HG03139 (cell line): ENCODE measurements at regions not wholly inside any gene's neighbourhood (a gene's known extent, or its start where the extent isn't known, plus 50 kb on each side); places are given as distances from the start of the nearest gene placed in this dataset.
"Not testable (repeated sequence)": the region's sequence is repeated elsewhere in the genome, so short reads cannot be mapped to it uniquely, and the experiment has no call there.

ENCODE experiments used
- ATAC-seq: cut with Tn5 transposase; IDR thresholded peaks from one replicate; pipeline ENCODE4 v1.9.1; 2021; ENCODE audit not compliant: unreplicated experiment

DNA sequence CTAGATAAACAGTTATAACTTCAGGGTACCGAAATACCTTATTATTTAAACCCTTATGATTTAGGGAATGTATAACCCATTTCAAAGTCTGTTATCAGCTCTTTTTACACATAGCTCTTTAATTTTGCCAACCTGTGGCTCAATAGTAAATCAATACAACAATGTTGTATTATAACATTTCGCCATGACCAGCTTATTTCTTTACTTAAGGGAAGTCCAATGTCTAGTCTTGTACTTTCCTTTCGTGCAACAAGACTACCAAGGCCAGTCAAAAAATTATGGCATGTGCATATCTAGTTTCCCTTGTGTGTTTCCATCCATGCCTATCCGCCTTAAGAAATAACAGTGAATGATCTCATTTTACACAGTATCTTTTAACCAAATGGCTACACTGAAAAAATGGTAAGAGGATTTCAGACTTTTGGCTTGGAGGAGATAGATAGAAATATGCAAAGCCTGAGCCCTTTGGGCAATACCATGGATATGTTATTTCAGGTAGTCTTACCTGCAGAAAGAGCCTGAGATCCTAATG is 239.5 kb upstream of the RPS23 start:
- no peak for ATAC-seq

DNA sequence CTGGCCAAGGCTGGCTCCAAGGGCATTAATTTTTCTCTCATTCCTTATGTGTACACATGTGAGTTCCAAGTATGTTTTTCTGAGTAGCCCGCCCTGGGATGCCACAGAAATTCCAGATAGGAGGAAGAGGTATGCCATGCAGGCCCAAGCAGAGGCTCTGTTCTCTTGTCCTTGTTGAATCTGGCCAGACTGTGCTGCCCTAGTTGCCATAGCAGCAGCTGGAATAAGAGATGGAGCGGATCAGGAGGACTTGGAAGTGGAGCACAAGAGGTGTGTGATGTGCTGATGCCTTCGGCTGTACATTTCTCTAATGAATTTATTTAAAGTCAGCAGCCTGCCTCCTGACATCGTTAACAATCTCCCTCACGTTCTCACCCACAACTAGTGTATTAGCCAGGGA is 235.6 kb upstream of the RPS23 start:
- ATAC-seq: no peak

DNA sequence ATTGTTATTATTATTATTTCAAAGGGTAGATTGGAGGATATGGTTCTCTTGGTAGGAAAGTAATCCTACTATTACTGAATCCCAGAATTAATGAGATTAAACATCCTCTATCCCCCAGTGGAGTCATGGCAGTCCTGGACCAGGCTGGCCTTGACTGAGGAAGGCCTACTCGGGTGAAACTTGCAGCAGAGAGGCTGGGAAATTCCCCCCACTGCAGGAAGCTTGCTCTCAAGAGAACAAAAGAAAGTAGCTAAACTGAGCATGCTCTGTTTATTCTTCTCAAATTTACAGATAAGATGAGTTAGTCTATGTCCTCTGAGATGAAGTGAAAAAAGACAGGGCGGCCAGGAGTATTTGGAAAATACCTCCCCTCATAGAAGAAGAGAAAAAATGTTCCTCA is 233.9 kb upstream of the RPS23 start:
- no peak for ATAC-seq

DNA sequence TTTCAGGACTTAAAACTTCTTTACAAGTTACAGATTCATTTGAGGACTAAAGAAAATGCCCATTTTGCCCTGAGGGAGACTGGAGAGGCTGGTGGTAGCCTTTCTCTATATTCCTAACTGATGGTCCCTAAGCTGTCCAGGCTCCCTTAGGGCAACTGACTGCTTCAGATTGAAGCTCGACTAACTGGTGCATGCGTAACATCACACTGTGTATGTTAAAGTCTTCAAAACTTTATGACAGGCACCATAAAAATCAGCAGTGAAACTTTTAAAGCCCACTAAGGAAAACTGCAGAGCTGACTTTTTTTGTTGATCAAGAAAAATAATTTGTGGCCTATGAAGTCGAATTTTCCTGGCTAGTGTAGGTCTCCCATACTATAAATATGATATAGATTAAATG is 233.0 kb upstream of the RPS23 start:
- ATAC-seq: no peak

DNA sequence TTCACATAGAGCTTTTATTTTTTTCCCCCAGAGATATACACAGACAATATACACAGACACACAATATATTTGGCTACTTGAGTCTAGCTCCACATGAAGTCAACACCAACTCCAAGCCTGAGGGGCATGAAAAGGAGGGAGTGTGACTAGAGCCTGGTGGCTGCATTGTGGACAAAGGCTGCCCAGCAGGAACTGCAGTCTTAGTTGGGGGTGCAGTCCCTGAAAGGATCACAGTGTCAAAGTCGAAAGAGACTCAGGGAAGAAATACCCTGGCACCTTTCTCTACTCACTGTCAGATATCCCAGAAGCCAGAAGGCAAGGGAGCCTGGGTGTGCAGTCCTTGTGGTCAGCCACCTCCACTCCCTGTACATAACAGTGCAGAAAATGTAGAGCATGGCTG is 231.6 kb upstream of the RPS23 start:
- no peak for ATAC-seq

DNA sequence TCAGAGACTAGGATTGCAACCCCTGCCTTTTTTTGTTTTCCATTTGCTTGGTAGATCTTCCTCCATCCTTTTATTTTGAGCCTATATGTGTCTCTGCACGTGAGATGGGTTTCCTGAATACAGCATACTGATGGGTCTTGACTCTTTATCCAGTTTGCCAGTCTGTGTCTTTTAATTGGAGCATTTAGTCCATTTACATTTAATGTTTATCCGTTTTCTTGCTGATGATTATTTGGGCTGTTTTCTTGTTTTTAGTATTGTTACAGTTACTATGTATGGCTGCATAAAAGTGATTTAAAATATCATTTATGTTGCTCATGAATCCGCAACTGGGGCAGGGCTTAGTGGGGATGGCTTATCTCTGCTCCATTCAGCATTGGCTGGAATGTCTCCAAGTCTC is 228.2 kb upstream of the RPS23 start:
- not testable (repeated sequence) for ATAC-seq

DNA sequence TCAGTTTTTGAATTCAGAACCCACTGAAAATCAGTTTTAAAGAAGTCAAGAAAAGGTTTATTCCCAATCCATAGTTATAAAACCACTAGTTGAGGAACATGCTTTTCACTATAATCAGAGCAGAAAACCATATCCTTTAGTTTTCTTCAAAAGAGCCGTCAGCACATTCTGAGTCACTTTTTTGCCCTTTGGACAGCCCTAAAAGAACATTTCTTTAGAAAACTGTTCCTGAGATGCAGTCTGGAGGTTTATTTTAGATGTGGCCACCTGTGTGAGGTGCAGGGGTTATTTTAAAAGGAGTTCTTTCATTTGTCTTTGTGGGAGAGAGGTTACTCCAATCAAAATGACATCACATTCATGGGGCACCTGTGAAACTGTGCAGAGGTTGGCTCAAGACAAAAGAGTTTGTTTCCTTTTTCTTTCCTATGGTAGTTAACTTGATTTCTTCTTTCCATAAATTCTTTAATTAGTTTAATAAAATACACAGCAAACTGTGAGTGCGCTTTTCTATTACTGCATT is 221.6 kb upstream of the RPS23 start:
- ATAC-seq: no peak

DNA sequence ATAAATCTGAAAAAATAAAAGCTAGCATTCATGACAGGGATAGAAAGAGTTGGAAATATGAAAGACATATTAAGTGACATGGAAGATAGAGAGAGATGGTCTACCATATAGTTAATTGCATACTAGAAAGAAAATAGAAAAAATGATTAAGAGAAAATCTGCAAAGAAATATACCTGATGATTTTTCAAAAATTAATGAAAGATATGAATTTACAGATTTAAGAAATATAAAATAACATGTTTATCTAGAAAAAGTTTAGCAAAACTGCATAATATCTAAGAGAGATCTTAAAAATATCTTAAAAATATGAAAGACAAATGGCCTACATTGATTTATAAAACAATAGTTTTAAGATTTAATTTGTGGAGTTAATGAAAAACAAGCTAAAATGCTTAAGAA is 219.1 kb upstream of the RPS23 start:
- ATAC-seq: no peak

DNA sequence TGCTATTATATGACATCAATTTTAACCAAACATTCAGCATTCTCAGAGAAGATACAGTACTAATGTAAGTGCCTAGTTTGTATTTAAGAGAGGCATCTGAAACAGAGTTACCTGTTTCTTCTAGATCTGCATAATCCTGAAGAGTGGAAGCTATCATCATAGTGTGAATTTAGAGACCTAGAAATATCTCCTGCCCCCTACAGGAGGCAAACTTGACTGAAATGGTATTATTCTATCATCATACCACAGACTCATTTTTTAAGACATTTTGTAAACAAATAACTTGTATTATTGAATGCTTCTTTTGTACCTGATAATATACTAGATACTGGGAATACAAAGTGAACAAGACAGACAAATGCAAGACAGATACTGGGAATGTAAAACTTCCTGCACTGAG is 216.8 kb upstream of the RPS23 start:
- ATAC-seq: no peak

DNA sequence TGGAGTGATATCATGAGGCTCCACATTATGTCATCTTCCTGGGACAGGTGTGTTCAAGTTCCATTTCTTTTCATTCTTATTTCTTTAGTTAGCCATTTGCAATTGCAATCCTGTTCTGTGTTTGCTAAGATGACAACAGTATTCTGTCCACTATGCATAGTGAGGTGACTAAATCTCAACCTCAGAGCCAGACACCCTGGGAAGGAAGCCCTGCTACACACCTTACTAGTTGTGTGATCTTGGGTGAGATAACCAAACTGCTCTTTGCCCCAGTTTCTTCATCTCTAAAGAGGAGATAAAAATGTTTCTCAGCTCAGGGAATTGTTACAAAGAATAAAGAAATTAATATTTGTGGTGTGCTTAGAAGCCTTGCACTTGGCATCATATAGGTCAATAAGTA is 215.1 kb upstream of the RPS23 start:
- ATAC-seq: no peak

DNA sequence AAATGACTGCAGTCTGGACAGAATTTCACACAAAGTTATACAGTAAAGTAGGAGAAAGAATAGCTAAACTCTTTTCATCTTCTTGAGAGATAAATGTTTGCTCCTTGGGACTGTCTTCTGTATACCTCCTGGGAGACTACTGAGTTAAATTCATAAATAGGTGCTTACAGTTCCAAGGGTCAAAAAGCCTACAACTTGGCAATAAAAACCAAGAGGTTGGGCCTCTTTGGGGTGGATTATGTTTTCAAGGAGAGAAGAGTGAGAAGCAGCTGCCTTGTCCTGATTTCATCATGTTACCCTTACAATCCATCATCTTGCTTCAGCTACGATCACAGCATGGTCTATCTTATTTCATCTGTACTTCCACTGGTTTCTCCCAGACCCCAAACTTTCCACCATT is 213.2 kb upstream of the RPS23 start:
- no peak for ATAC-seq

DNA sequence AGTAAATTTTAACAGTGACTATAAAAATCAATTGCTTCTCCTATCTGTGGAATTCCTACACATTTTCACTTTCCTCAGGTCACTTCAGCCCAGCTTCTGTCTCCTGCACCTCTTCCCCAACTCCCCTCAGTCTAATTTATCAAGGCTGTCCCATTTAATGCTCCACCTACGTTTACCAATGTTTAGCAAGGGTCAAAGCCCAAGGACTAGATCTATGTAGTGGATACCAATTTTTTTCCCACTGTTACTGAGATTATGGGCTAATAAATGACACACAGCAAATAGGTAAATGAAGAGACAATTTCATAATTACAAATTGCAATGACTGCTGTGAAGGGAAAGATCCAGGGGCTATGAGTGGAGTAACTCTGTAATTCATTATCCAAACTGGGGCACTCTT is 211.5 kb upstream of the RPS23 start:
- no peak for ATAC-seq

DNA sequence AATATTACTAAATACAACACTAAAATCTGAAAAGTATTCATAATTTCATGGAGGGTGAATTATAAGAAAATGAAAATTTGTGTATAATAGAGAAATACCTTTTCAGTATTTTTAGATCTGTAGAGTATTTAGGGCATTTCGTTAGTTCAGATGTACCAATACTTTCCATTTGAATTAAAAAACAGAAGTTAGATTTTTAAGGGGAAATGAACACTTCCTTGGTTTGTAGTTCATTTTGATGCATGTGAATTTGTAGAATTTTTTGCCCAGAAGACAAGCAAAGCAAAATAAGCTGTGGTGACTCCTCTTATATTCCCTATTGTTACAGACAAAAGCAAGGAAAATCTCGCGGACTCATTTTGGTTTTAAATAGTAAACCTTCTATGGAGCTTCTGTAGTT is 209.0 kb upstream of the RPS23 start:
- ATAC-seq: no peak

DNA sequence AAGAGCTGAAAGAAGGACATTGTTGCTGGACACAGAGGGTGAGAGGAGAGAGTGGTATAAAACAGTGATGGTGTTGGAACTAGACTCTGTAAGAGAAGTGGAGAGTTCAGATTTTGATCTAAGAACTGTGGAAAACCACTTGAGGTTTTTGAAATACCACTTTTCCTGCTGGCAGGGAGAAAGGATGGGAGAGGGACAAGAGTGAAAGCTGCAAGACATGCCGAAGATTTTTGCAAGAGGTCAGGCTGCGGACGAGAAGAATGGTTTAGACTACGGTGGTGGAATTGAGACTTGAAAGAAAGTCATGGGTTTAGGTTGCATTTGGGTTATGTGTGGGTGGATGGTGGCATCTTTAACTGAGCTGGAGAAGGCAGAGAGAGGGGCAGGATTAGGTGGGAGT is 202.2 kb upstream of the RPS23 start:
- ATAC-seq: no peak

DNA sequence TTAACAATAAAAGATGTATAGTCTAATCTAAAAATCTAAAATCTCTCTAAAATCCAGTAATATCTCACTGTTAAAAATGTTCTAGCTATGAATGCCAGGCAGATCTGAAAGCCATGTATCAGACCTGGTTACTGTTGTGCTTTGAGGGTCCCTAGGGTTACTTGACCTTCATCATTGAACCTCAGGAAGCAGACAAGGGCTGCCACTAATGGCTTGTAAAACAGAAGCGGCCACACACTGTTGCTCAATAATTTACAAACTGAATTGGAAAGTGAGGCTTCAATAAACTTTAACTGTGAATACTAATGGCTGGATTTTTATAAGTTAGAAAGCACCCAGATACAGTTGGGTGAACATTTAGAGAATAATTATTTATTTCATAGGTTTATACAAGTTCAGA is 198.0 kb upstream of the RPS23 start:
- no peak for ATAC-seq

DNA sequence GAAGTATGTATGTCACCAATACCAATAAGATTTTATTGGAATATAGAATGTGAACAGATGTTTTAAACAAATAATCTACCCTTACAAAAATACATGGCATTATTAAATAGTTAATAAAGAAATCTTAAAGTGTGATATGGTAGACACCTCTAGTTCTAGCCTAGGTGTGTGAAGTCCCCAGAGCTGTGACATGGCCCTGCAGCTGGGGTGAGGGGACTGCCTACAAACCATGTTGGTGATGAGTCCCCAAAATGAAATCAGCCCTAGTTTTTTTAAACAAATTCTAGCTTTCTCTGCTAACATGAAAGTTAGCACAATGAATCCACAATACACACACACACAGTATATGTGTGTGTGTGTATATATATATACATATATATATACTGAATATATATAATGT is 195.1 kb upstream of the RPS23 start:
- no peak for ATAC-seq

DNA sequence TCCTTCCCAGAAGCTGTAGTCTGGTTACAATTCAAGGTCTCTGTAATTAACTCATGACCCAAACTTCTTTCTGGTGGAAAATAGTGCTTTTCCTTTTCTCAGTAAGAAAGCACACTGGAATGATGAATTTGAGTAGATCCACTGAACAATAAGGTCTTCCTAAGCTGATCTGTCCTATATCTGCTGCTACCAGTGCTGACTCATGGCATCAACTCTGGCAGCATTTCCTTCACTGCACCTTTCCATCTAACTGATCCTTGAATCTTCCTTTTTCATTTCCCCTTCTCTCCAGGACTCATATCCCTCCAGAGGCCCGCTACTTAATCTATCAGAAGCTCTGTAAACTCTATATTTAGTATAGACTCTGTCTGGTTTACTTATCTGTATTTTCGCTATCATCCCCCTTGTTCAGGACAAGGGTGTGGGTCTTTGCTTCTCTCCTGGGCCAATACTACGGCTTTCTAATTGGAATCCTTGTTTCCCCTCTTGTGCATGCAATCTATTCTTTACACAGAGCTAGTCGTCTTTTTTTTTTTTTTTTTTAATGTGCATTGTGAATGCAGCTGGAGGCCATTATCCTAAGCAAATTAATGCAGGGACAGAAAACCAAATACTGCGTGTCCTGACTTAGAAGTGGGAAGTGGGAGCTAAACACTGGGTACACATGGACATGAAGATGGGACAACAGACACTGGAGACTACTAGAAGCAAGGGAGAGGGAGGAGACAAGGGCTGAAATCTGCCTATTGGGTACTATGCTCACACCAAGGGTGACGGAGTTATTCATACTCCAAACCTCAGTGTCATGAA is 192.2 kb upstream of the RPS23 start:
- no peak for ATAC-seq

DNA sequence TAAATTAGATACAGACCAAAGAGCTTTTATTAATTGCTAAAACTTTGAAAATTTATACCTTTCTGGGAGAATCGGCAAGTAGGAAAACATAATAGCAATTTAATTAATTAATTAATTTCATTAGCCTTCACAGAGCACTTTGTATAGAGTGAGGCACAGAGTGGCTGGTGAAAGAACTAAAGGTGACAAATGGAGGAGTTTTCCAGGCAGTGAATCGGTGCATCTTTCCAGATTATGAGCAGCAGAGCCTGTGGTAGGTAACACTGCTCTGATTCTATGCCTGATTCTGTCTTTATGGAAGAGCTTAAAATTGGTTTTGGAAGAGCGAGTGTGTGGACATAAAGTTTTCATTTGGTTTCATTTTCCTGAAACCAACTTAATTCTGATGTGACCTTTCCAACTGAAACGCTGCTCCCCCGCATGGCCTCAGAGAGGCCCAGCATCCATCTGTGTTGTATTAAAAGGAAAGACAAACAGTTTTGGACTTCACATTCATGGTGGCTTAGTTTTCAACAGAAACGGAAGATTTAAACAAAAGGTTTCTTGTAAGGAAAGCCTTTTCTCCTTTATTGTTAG is 188.9 kb upstream of the RPS23 start:
- no peak for ATAC-seq

DNA sequence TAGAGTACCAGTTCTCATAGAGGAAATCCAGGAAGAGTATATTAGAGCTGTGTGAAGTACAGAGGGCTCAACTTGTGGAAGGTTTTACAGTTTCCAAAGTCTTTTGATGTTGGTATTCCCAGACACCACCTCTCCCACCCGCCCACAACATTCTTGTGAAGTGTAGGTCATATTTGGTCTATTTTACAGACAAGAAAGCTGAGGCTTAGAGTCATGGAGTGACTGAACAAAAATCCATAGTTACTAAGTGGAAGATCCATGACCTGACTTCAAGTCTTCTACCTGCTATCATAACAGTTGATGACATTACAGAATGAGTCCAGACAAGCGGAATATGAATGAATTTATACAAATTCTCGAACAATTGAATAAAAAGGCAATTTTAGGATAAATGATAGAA is 187.1 kb upstream of the RPS23 start:
- ATAC-seq: no peak

DNA sequence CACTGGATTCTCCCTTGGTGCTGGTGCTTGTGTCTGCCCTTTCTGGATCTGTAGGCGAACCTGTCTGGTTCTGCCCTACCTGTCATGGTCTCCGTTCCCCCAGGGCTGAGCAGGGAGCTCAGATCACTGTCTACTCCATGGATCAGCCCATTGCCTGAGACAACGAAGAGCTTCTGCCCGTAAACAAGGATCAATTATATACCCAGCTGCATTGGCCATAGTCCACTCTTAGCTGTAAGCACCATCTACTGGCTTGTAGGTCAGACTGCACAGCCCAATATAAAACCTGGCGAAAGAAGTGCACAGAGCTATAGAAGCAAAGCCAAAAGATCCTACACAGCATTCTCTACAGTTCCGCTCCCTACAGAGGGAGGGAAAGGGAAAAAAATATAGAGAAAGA is 181.5 kb upstream of the RPS23 start:
- no peak for ATAC-seq

DNA sequence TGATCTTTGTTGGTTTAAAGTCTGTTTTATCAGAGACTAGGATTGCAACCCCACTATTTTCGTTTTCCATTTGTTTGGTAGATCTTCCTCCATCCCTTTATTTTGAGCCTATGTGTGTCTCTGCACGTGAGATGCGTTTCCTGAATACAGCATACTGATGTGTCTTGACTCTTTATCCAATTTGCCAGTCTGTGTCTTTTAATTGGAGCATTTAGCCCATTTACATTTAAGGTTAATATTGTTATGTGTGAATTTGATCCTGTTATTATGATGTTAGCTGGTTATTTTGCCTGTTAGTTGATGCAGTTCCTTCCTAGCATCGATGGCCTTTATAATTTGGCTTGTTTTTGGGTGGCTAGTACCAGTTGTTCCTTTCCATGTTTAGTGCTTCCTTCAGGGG is 177.2 kb upstream of the RPS23 start:
- not testable (repeated sequence) for ATAC-seq

DNA sequence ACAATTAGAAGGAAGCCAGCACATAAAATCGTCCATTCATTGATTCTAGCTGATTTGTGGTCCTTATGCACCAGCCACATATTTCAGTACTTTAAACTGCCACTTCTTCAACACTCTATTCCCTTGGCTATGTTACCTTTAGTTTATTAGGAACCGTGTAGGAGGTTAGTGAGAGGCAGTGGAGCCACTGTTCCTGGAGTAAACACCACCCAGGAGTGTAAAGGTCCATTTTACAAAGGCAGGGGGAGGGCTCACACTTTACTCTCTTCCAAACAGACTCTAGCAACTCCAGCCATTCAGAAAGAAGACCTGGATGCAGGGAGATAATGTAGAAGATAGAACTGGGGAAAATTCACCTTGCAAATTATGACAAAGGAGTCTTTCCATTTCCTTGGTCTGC is 170.2 kb upstream of the RPS23 start:
- ATAC-seq: no peak

DNA sequence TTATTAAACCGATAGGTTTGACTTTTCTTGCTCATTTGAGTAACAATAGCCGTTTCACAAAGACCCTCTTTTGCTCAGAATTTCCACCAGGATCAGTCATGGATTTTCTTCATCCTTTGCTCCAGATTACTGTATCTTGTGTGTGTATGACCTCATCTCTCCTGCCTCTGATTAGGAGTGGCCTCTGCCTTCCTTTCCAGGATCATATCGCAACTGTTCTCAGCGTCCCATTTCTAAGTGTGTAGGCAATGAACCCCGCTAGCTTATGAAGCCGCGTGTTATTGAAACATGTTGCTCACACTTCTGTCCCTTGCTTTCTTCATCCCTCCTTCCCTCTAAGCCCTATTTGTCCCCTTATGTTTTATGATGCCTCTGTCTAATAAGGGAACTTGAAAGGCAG is 169.8 kb upstream of the RPS23 start:
- no peak for ATAC-seq
